GM13977 (cell line): ENCODE measurements at regions not wholly inside any gene's neighbourhood (a gene's known extent, or its start where the extent isn't known, plus 50 kb on each side); places are given as distances from the start of the nearest gene placed in this dataset.

Experiments
- DNase-seq: peaks from one replicate; pipeline ENCODE4 v3.0.0; 2012; ENCODE audit warnings: low spot score
- CTCF ChIP-seq: IDR thresholded peaks from 2 replicates; pipeline ENCODE4 v1.5.1; 2012; ENCODE audit warnings: mild to moderate bottlenecking, control low read depth; ENCODE audit not compliant: insufficient read depth; ENCODE audit errors: extremely low read depth, missing control alignments
- in situ Hi-C: fragments of 300-500 bp; cut with MboI; formaldehyde crosslinking; loops from one replicate; pipeline ENCODE4 v1.12.0; 2022; ENCODE audit warnings: low sequenced_read_pairs, low pct_unique_long_range_greater_than_20kb, mixed read lengths, inconsistent platforms; ENCODE audit not compliant: unreplicated experiment

DNA sequence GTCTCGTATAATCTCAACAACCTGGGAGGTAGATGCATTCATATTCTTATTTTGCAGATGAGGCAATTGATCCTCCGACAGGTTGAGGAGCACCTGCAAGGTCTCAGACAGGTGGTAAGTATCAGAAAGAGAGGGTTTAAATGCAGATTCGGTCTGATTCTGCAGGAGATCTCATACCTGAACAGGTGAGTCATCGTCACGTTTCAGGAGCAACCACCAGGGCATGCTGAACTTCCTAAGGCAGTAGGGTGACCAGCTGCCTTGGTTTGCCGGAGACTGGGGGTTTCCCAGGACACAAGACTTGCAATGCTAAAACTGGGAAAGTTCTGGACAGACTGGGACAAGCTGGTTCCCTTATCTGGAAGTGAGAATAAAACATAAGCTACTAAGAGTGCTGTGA is 68.8 kb upstream of the TSHZ3 start:
- no peak for DNase-seq
- in situ Hi-C loops = no loop called here
- no peak for TF ChIP-seq CTCF

GRCh38 chr19:31418692-31419430 is 69.6 kb upstream of the TSHZ3 start:
- no peak for TF ChIP-seq CTCF
- in situ Hi-C loops = no loop called here
- no peak for DNase-seq

DNA sequence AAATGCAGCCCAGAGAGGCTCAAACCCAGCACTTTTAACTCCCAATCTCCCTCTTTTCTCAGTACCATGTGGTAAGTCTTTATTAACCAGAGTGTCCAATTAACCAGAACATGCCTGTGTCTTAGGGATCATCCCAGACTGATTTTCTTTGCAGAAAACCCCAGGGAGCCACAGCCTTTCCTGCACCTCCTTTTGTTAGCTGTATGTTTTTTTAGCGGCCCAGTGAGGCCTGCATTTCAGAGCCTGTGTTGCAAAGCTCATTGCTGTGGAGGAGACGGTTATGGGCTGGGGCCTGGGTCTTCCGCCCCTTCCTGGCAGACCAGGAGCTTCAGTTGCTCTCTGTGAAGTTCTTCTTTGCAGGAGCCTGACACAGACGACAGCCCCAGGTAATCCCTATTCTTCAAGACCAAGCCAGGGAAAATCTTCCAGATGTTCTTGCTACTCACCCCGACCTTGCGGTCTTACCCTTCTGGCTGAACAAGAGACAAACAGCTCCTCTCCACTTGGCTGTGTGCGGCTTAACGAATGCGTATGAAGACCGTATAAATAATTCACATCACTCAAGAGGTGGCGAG is 70.7 kb upstream of the TSHZ3 start:
- no peak for DNase-seq
- in situ Hi-C loops = no loop called here
- TF ChIP-seq CTCF = no peak

DNA sequence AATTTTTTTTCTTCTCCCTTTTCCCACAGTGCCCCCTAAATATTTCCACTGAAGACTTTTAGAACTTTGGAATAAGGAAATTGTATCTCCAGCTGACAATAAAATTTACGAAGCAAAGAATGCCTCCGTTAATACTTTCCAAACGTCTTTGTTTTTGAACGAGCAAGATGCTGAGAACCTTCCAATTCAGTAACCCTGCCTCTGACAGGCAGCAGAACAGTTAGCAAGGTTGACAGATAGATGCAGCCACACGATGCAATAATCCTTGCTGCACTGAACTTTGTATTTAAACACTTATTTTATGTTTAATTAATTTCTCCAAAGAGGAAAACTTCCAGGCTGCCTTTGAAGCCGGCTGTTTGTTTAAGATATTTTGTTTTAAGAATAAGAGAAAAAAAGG is 71.8 kb upstream of the TSHZ3 start:
- no peak for DNase-seq
- in situ Hi-C loops = no loop called here
- TF ChIP-seq CTCF = no peak

DNA sequence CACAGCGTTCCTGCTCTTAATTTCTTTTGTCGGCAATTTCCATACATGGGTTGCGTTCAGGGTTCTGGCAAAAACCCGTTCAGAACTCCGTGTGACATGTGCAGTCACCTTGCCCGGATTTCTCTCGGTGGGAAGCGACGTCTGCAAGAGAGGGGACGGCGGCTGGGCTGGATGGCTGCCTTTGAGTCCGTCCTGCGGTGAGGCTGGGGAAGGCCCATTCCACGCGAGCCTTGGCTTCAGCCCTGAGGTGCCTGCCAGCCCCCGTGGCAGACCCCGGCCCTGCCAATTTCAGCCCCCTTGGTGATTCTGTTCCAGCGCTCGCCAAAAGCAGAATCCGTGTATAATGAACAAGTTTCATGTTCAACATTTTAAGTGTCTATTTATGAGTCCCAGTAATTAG is 72.6 kb upstream of the TSHZ3 start:
- DNase-seq = no peak
- in situ Hi-C loops = no loop called here
- no peak for TF ChIP-seq CTCF

GRCh38 chr19:31423896-31424295 is 74.7 kb upstream of the TSHZ3 start:
- no peak for DNase-seq
- in situ Hi-C loops = no loop called here
- no peak for TF ChIP-seq CTCF
